Fibroblast of the aortic adventitia (primary cell): ENCODE measurements at regions not wholly inside any gene's neighbourhood (a gene's known extent, or its start where the extent isn't known, plus 50 kb on each side); places are given as distances from the start of the nearest gene placed in this dataset. TPM values are rescaled to one million over a fixed set of nuclear protein-coding genes. Genes with fewer than 3 reads are reported as not detected.

Experiments
- DNase-seq: peaks from one replicate; pipeline ENCODE4 v3.0.0-alpha.2; 2010; ENCODE audit warnings: low read depth
- H3K4me3 ChIP-seq: 2 replicates; pipeline ENCODE4 v1.5.1; 2011; ENCODE audit warnings: low read depth, mild to moderate bottlenecking, control low read depth, low read length, moderate library complexity
- small RNA-seq: library from RNA; depleted of rRNA; stranded (forward); fragments of <200 nt; gene quantifications from one replicate; pipeline ENCODE3, GENCODE V24; 2012
- TF ChIP-seq, protein P1 (sequence below): IDR thresholded peaks from 2 replicates; pipeline ENCODE4 v1.5.1; 2011; ENCODE audit warnings: mild to moderate bottlenecking, low read length, control low read depth, inconsistent platforms; ENCODE audit not compliant: insufficient read depth

DNA sequence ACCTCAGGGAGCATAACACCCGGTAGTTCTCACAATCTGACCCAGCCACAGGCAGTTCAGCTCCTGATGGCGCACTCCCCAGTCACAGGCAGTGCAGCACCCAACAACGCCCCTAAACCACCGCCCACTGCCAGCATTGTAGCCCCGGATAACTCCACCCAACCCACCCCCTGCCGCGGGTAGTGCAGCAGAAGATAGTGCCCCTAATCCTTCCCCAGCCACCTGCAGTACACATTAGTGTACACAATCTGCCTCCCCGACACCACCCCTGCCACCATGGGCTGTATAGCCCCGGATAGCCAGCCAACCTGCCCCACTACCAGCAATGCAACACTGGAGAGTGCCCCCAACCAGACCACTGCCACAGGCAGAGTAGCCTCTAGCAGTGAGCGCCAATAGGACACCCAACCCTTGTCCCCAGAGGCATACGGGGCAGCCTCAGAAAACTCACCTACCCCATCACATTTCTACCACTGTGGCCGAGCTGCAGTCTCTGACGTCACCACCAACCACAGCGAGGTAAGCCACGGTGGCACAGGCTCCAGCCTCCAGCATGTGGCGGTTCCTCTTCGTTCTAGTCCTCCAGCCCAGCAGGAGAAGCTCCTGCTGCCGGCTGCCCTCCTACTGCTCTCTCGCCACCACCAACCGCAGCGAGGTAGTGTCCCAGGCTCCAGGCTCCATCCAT lies 877.3 kb downstream of the KCNJ18 start:
- no peak for DNase-seq
- TF ChIP-seq, protein P1, sequence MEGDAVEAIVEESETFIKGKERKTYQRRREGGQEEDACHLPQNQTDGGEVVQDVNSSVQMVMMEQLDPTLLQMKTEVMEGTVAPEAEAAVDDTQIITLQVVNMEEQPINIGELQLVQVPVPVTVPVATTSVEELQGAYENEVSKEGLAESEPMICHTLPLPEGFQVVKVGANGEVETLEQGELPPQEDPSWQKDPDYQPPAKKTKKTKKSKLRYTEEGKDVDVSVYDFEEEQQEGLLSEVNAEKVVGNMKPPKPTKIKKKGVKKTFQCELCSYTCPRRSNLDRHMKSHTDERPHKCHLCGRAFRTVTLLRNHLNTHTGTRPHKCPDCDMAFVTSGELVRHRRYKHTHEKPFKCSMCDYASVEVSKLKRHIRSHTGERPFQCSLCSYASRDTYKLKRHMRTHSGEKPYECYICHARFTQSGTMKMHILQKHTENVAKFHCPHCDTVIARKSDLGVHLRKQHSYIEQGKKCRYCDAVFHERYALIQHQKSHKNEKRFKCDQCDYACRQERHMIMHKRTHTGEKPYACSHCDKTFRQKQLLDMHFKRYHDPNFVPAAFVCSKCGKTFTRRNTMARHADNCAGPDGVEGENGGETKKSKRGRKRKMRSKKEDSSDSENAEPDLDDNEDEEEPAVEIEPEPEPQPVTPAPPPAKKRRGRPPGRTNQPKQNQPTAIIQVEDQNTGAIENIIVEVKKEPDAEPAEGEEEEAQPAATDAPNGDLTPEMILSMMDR: no peak
- no peak overlapping the region for H3K4me3 ChIP-seq

DNA sequence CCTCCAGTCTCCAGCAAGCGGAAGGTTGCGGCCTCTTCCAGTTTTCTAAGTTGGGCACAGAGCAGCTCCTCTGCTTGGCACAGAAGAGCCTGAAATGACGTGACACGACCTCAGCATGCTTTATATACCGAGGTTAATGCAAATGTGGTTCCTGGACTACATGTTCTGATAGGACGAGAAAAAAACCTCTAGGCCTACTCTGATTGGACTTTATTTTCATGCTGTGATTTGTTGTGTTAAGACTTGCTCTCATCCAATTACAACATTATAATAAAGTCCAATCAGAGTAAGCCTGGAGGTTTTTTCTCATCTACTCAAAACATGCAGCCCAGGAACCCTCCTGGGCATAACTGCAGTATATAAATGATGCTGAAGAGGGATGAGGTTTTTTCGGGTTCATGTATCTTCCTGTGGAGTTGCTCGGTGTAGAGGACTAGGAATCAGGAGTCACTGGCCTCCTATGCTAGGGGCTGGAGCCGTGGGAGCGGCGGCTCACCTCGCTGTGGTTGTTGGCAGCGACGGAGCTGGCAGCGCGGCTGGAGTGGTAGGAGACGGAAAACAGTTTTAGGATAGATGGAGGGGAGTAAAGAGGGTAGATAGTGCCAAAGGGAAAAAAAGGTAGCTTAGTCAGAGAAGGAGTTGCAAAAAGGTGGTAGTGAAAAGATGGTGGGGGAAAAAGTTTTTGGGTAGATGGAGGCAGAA lies 878.0 kb downstream of the KCNJ18 start:
- no peak overlapping the region for H3K4me3 ChIP-seq
- no peak for DNase-seq
- TF ChIP-seq, protein P1: no peak

DNA sequence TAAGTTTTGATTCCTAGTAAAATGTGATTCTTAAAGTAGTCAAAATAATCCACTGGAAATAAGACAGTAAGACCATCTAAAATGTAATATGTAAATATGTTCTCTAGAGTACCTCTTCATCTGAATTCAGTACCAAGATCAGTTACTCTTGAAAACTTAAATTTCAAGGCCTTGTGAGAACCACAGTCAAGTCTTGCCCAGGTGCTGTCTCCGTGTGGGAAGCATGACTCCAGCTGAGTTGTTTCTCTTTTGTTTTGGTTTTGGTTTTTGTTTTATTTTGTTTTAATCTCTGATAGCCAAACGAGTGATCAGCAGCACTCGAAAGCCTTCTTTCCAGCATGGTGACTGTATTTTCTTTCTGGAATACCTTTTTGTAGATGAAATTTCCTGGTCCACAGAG lies 907.0 kb downstream of the KCNJ18 start:
- no peak for DNase-seq
- no peak overlapping the region for H3K4me3 ChIP-seq
- TF ChIP-seq, protein P1: no peak

DNA sequence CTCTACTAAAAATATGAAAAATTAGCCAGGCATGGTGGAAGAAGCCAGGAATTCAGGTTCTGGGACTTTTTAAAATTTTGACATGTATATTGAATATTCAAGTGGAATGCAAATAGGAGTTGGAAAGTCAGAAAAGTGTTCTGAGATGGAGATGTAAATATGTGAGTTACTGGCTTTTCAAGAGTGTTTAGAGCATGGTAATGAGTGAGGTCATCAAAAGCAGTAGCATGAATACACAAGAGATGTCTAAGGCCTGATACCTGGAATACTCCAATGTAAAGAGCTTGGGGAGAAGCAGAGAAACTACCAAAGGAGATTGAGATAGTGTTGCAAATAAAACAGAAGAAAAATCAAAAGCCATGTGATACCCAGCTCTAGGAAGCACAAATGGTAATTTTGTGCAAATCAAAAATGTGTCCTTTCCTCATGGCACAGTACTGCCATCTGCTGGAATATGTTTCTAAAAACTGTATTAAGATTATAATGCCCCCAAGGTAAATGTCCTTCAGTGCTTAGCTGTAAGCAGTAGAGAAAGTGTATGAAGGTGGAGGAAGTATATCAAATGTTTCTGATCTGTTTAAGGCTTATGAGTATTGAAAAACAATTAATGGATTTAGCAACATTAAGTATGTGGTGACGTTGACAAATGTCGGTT lies 908.4 kb downstream of the KCNJ18 start:
- H3K4me3 ChIP-seq: no peak overlapping the region
- TF ChIP-seq, protein P1: no peak
- peak; percentile 0 for DNase-seq

Small RNA genes in the stretch of these regions (small RNA-seq; reads per million reads assigned to genes)
- not detected for gene ABBA01006766.1
- gene NMTRS-TGA3-1: not detected
